A673 (cell line): ENCODE measurements at regions not wholly inside any gene's neighbourhood (a gene's known extent, or its start where the extent isn't known, plus 50 kb on each side); places are given as distances from the start of the nearest gene placed in this dataset.

Source experiments
- EZH2 ChIP-seq: fragments of 200-600 bp; sonication (generic); IDR thresholded peaks from 2 replicates; pipeline ENCODE4 v1.6.1; 2017; ENCODE audit warnings: borderline replicate concordance, low read depth, mild to moderate bottlenecking, mixed read lengths, antibody characterized with exemption, low read length; ENCODE audit not compliant: poor library complexity, severe bottlenecking
- TF ChIP-seq, protein P1 (sequence below): fragments of 300-800, 200-600 bp; sonication (generic); conservative IDR thresholded peaks from 2 replicates; pipeline ENCODE4 v1.5.1; 2017; ENCODE audit warnings: low read depth, mild to moderate bottlenecking, antibody characterized with exemption, low read length, moderate library complexity, mixed read lengths

DNA sequence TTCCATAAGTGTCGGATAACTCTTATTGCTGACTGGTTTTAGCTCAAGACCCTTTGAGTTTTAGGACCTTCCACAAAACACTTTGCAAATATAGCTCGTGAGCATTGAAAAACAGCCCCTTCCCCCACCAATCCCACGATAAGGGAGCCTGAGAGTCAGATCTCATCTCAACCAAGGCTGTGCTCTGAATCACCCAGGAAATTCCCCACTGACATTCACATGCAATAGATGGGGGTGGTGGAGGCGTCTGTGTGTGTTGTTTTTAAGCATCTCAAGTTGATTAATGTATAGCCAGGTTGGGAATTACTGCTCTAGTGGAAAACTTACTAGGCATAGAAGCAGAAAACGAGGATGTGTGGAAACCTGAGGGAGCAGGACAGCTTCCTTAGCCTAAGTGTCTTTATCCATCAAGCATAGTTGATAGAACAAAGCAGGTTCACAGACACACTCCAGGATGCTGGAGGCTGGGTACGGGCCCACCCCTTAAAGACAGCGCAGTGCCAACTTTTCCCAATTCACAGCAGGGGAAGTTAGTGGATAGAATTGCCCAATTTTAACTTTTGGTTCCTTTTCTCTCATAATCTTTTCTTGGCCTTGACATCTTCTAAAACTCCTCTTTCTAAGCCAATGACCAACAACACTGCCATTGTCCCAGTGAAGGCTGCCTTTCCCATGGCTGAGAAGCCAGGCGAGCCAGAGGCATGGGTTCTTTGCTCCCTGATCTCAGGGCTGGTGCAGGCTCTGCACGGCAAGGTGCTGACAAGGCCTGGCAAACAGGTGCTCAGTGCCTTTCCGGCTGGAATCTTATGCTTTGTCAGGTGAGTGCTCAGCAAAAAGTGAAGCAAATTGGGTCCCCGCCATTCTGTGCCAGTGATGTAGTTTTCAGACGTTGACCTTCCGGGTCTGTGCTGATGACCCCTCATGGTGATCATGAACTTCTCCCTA lies 98.5 kb upstream of the INSIG1 start:
- TF ChIP-seq, protein P1, sequence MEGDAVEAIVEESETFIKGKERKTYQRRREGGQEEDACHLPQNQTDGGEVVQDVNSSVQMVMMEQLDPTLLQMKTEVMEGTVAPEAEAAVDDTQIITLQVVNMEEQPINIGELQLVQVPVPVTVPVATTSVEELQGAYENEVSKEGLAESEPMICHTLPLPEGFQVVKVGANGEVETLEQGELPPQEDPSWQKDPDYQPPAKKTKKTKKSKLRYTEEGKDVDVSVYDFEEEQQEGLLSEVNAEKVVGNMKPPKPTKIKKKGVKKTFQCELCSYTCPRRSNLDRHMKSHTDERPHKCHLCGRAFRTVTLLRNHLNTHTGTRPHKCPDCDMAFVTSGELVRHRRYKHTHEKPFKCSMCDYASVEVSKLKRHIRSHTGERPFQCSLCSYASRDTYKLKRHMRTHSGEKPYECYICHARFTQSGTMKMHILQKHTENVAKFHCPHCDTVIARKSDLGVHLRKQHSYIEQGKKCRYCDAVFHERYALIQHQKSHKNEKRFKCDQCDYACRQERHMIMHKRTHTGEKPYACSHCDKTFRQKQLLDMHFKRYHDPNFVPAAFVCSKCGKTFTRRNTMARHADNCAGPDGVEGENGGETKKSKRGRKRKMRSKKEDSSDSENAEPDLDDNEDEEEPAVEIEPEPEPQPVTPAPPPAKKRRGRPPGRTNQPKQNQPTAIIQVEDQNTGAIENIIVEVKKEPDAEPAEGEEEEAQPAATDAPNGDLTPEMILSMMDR = no peak
- no peak for TF ChIP-seq EZH2
